ENCODE measurements at regions not wholly inside any gene's neighbourhood (a gene's known extent, or its start where the extent isn't known, plus 50 kb on each side); places are given as distances from the start of the nearest gene placed in this dataset.

DNA sequence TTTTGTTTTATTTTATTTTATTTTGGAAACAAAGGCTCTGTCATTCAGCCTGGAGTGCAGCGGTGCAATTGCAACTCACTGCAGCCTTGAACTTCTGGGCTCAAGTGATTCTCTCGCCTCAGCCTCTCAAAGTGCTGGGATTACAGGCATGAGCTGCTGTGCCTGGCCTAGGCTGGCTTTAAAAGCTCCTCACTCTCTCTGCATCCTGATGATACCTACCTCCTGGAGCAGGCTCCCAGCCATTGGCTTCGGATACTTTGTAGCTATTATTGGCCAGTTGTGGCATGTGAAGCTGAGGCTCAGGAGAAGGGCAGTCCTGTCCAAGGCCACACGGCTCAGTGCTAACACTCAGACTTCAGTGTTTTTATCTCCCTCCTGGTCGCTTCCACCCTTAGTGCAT, 158.0 kb downstream of the SEC14L1 start:
- no peak for DNase-seq (ENCODE audit: low spot score in 2 of 2)
- H3K27me3 ChIP-seq: no peaks in the 10 kb centered on the region
- intact Hi-C loops (cut with DNase I; ENCODE audit: low total_unique reads): no loop called here
- no peaks in the 10 kb centered on the region for H3K4me1 ChIP-seq
- H3K4me3 ChIP-seq: no peak overlapping the region
- H3K9me3 ChIP-seq: peaks cover 0 to 9% of the 10 kb centered on the region in 2 donors
- H3K36me3 ChIP-seq: no peaks in the 10 kb centered on the region
- TF ChIP-seq POLR2A (IDR thresholded peaks at IDR 0.05) (no peak), POLR2AphosphoS5 (IDR thresholded peaks at IDR 0.05) (no peak)
- TF ChIP-seq, protein P1, sequence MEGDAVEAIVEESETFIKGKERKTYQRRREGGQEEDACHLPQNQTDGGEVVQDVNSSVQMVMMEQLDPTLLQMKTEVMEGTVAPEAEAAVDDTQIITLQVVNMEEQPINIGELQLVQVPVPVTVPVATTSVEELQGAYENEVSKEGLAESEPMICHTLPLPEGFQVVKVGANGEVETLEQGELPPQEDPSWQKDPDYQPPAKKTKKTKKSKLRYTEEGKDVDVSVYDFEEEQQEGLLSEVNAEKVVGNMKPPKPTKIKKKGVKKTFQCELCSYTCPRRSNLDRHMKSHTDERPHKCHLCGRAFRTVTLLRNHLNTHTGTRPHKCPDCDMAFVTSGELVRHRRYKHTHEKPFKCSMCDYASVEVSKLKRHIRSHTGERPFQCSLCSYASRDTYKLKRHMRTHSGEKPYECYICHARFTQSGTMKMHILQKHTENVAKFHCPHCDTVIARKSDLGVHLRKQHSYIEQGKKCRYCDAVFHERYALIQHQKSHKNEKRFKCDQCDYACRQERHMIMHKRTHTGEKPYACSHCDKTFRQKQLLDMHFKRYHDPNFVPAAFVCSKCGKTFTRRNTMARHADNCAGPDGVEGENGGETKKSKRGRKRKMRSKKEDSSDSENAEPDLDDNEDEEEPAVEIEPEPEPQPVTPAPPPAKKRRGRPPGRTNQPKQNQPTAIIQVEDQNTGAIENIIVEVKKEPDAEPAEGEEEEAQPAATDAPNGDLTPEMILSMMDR (IDR thresholded peaks at IDR 0.05): no peak
- H3K27ac ChIP-seq: no peak overlapping the region

DNA sequence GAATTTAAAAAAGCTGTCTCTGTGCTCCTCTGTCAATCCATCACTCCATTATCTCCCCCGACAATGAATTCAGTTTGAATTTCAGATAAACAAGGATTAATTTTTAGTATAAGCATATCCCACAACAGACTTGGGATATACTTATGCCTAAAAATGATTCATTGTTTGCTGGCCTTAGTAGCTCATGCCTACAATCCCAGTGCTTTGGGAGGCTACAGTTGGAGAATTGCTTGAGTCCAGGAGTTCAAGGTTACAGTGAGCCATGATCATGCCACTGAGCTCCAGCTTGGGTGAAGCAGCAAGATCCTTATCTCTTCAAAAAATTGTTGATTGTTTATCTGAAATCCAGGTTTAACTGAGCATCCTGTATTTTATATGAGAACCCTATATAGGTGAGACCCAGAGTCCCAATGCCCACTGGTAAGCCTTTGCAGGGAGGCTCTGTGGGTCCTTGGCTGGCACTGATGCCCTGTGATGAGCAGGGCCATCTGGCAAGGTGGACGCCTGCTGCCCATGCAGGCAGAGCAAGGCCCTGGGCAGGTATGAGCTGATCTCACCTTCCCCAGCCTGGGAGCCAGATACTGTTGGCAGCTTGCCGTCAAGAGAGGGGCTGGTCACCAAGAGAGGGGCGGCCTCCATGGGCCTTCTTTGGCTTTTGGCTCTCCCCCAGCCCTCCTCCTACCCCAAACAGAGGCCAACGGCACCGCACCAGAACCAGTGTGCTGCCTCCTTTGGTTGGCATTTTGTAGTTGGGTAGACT, 158.7 kb downstream of the SEC14L1 start:
- H3K27ac ChIP-seq: no peak overlapping the region
- H3K4me1 ChIP-seq: no peaks in the 10 kb centered on the region
- H3K27me3 ChIP-seq: no peaks in the 10 kb centered on the region
- peaks cover 0 to 9% of the 10 kb centered on the region in 2 donors for H3K9me3 ChIP-seq
- TF ChIP-seq POLR2A (IDR thresholded peaks at IDR 0.05) (no peak), POLR2AphosphoS5 (IDR thresholded peaks at IDR 0.05) (no peak)
- TF ChIP-seq, protein P1 (IDR thresholded peaks at IDR 0.05): no peak
- no peaks in the 10 kb centered on the region for H3K36me3 ChIP-seq
- intact Hi-C loops (cut with DNase I; ENCODE audit: low total_unique reads): no loop called here
- DNase-seq (ENCODE audit: low spot score in 2 of 2): no peak
- H3K4me3 ChIP-seq: no peak overlapping the region

DNA sequence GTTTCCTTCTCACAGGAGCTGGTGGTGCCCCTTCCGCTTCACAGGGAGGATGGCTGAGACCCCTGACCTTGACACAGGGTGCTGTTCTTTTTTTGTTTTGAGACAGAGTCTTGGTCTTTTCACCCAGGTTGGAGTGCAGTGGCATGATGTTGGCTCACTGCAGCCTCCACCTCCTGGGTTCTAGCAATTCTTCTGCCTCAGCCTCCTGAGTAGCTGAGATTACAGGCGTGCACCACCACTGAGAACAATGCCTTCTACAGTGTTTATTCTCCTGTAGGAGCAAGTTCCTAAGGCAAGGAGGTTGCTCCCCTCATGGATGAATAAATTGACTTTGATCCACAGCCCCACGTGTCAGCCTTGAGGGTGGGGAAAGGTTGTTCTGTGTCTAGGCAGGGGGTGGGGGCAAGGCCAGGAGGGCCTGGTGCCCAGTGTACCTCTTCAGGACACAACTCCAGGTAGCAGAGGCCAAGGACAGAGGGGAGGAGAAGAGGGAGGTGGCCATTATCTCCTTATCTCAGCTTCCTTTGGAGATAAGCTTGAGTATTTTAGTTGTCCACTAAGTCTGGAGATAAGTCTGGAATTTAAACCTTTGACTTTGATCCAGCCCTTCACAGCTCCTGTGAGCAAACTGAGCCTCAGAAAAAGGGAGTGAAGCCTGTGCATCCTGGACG, 159.4 kb downstream of the SEC14L1 start:
- Histone ChIP-seq H3K27me3 (no peaks in the 10 kb centered on the region), H3K9me3 (peaks cover 0 to 9% of the 10 kb centered on the region in 2 donors), H3K4me3 (no peak overlapping the region), H3K4me1 (no peaks in the 10 kb centered on the region), H3K27ac (no peak overlapping the region), H3K36me3 (no peaks in the 10 kb centered on the region)
- no peak for DNase-seq (ENCODE audit: low spot score in 2 of 2)
- intact Hi-C loops (cut with DNase I; ENCODE audit: low total_unique reads): no loop called here
- TF ChIP-seq POLR2AphosphoS5 (IDR thresholded peaks at IDR 0.05): no peak
- TF ChIP-seq POLR2A (IDR thresholded peaks at IDR 0.05): no peak
- TF ChIP-seq, protein P1 (IDR thresholded peaks at IDR 0.05): no peak

DNA sequence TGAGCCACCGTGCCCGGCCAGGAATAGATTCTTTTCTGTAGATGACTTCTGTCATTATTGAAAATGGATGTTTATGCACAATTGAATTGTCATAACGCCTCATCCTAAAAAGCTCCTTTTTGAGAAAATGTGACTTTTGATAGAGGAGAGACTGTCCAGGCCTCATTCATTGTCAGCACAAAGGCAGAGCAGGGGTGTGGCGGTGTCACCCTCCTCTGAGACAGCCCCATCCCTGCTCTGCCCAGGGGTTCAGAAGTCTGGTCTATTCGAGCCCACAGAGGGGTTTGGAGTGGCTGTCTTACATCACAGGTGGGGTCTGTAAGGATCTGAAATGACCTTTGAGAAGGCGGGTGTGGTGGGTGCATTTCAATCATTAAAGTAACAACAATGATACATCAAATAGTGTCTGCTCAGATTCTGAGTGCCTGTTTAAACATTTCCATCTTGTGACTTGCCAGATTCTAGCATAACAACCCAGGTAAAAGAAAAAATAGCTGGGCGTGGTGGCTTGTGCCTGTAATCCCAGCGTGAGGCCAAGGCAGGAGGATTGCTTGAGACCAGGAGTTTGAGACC, 161.0 kb downstream of the SEC14L1 start:
- H3K36me3 ChIP-seq: no peaks in the 10 kb centered on the region
- no peak overlapping the region for H3K4me3 ChIP-seq
- H3K9me3 ChIP-seq: peaks cover 0 to 9% of the 10 kb centered on the region in 2 donors
- no peak overlapping the region for H3K27ac ChIP-seq
- intact Hi-C loops (cut with DNase I; ENCODE audit: low total_unique reads): no loop called here
- H3K27me3 ChIP-seq: no peaks in the 10 kb centered on the region
- H3K4me1 ChIP-seq: no peaks in the 10 kb centered on the region
- TF ChIP-seq, protein P1 (IDR thresholded peaks at IDR 0.05): no peak
- TF ChIP-seq POLR2A (IDR thresholded peaks at IDR 0.05): no peak
- DNase-seq (ENCODE audit: low spot score in 2 of 2): no peak

DNA sequence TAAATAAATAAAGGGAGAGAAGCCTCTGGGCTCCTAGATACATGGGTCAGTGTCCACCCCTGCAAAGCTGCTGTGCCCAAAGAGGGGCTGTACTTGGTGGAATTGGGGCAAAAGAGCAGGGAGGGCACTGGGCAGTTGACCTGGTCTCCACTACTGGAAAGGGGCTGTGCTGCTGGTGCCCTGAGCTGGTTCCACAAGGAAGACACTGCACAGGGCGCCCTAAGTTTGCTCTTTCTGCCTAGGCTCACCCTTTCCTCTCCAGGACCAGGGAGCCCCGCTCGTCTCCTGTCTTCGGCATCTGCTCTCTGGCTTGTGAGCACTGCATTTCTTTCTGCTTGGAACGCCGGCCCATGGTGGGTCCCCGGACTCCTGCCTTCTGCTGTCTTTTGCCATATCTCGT, 161.9 kb downstream of the SEC14L1 start:
- no peak for DNase-seq (ENCODE audit: low spot score in 2 of 2)
- Histone ChIP-seq H3K4me1 (peaks cover 0 to under 1% of the 10 kb centered on the region in 2 donors), H3K9me3 (peaks cover 0 to 9% of the 10 kb centered on the region in 2 donors), H3K4me3 (no peak overlapping the region), H3K27ac (no peak overlapping the region), H3K36me3 (no peaks in the 10 kb centered on the region), H3K27me3 (no peaks in the 10 kb centered on the region)
- TF ChIP-seq POLR2AphosphoS5 (IDR thresholded peaks at IDR 0.05): no peak
- intact Hi-C loops (cut with DNase I; ENCODE audit: low total_unique reads): no loop called here

Measured in breast epithelium (tissue), 4 donors.